DMS 273 treated with DMSO at 0.1 percent for 48 hours (cell line): ENCODE measurements at regions not wholly inside any gene's neighbourhood (a gene's known extent, or its start where the extent isn't known, plus 50 kb on each side); places are given as distances from the start of the nearest gene placed in this dataset.
A peak's percentile ranks its signal among the peaks of the same experiment; 100 is the strongest.

Experiments used
- DNase-seq: peaks from one replicate; lab custom pipeline; 2025; lab: John Stamatoyannopoulos, UW

DNA sequence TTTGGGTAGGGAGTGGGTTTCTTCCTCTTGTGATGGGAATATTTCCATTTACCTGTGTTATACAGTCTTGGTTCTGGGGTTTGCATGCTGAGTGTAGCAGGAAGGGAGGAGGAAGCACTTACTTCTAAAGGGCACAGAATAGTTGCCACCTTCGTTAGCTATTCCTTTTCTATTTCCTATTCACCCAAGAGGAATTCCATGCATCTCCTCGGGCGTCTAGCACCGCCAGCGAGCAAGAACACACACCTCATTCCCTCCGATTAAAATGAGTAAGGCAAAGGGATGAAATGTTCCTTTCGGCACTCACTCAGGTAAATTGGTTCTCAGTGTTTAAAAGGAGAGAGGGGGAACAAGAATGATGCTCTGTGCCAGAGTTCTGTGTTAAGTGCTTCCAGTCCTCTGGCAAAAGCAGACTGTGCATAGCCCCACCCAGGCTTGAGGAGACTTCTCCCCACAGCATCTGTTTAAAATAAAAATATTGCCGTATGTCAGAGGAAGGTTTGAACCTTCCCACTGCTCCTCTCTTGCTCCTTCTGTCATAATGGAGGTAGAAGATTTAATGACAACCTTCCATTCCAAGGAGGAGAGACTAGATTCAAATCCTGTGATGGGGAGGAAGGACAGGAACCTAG, 351.4 kb downstream of the PTTG2 start:
- DNase-seq = no peak

- DNase-seq = no peak
Observed at GRCh38 chr4:38313175-38313574, 350.8 kb upstream of the KLF3 start.

DNA sequence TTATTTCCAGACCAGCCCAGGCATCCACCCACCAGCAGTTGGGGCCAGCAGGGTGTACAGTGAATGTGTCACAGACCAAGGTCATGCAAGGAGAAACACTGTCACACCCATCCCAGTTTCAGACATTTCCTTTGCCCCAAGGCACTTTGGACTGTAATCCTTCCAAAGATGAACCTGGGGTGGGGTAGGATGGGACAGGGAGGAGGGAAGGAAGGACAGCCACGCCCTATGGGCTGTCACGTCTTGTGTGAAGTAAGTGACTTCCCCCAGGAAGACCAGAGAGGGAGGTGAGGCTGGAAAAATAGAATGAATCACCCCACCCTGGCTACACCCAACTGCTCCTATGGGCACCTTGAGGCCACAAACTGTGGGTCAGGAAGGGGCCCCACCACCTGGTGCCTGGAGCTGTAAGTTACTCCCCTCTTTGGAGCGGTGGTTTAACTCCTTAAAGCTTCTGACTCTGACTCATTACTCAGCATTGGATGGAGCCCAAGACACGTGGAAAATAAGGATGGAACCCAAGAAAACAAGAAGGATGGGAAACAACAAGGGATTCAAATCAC, 349.9 kb upstream of the KLF3 start:
- DNase-seq = no peak

GRCh38 chr4:38314663-38315062, 349.3 kb upstream of the KLF3 start:
- DNase-seq = no peak

GRCh38 chr4:38315286-38315685, 348.7 kb upstream of the KLF3 start:
- no peak for DNase-seq

GRCh38 chr4:38316045-38316444, 348.0 kb upstream of the KLF3 start:
- DNase-seq = no peak

DNA sequence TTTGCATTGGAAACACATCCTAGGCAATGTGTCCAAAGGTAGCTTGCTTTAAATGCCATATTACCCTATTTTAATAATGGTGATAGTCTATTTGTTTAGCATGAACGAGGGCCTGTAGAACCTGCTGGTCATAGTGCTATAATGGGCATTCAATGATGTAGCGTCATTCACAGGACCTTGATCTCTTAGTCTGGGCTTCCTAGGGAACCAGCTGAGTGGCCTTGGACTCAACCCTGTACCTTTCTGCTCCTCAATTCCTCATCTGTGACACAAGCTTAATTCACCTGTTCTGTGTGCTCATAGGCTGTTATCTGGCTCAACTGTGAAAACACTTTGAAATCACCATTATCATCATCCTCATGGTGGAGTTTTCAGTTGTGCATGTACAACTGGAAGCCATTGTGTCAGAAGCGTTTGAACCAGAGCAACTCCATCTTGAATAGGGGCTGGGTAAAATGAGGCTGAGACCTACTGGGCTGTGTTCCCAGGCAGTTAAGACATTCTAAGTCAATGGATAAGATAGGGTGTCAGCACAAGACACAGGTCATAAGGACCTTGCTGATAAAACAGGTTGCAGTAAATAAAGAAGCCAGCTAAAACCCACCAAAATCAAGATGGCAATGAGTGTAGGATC, 346.8 kb upstream of the KLF3 start:
- no peak for DNase-seq

DNA sequence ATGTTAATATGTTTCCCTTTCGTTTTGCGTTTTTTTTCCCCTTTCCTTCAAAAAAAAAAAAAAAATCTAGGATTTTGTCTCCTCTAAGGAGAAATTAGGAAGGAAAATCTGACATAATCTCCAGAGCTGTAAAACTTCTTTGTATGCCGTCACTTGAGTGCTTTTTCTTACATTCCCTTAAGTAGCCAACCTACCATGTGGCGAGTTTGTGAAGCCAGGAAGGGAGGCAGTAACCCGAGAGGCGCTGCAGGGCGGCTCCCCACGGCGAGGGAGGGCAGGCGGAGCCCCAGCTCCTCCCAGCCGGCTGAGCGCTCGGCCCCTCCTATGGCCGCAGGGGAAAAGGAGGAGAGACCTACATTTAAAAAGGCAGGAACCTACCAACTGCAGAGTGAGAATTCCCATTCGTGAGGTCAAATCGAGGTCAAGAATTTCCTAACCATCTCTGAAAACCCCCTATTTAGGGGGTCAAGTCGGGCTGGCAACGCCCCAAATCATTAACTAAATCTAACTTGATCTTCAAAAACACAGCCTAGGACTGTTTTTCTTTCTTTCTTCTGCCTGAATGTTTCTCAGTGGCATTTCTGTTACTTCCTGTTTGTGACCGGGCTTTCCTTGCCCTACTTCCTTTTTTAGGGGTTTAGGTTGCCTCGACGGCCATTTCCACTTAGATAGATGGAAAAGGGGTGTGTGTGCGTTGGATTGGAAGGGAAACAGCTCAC, 345.1 kb upstream of the KLF3 start:
- peak; percentile 80 for DNase-seq

DNA sequence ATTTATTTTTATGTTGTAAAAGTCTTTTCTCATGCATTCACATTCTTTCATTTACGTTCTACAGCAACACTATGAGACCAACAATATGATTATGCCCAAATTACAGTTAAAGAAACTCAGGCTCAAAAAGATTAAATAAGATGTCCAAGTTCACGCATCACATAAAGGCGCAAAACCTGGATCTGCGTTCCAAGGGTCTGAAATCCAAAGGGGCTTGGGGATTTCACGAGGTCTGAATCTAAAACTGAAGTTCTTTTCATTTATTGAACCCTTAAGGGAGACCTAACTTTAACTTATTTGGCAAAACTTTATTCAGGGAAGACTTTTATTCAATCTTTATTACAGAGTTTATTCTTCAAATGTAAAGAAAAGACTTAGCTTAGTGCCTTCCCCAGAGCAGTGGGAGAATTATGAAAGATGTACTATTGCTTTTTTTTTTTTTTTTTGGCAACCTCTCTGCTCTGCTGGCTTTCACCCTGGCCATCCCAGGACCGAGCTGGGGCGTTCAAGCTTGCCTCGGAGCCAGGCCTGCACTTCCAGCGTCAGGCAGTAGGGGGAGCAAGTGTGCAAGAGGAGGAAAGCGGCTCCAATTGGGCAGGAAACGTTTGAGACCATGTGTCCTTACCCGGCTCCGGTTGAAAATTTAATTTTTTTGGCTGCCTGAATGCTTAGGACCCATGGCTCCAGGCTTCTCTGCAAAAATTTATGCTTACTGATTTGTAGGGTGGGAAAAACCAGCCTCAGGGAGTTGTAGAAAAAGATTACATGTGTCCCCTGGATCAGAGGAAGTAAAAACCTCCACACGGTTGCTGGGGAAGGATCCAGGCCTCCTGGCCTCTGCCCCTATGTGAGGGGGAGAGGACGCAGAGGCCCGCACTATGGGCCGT, 344.3 kb upstream of the KLF3 start:
- peak; percentile 56 for DNase-seq

- DNase-seq = no peak
Observed at GRCh38 chr4:38320343-38320695, 343.7 kb upstream of the KLF3 start.

- no peak for DNase-seq
Observed at GRCh38 chr4:38320833-38321232, 343.2 kb upstream of the KLF3 start.

DNA sequence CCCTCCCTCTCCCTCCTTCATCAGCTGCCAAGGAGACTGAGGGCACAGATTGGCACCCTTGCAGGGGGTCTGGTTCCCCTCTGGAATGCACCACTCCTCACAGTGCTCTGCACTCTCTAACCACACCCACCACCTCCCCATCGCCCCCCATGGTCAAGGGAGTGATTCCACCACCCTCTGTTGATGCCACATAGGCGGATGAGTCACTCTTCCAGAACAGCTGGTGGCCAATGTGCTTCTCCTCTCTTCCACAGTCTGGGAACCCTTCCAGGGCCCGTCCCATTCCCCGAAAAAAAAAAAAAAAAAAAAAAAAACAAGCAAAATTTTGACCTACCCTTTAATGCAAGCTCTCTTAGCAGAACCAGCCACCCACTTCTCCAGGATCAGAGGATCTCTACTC, 341.3 kb upstream of the KLF3 start:
- DNase-seq = peak; percentile 14

DNA sequence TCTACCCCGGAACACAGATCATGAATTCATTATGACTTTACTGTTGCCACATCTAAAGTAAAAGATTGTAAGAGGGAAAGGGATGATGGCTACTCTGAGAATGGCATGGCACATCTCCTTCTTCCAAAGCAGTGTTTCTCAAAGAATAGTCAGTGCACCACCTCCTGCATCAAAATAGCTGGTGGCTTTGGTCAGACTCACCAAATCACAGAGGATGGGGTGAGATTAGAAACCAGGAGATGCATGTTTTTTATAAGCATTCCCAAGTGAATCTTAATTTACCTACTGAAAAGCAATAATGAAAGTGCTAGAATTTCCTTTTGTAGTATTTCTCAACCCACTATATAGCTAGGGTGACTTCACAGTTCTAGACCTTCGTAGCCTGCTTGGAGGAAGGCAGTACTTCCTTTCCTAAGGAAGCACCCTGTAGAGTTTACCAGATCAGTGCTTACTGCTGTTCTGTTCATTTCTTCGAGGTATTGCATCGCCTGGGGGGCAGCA, 340.8 kb upstream of the KLF3 start:
- peak; percentile 14 for DNase-seq

- DNase-seq = no peak
Observed at GRCh38 chr4:38324861-38325628, 339.0 kb upstream of the KLF3 start.

DNA sequence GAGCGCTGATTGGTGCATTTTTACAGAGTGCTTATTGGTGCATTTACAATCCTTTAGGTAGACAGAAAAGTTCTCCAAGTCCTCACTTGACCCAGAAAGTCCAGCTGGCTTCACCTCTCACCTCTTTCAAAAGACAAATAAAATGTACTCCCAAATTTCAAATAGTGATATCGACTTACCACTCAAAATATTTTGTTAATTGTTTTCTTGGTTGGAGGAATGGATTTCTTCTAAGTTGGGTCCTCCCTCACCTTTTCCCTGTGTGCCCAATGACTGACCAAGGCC, 338.4 kb upstream of the KLF3 start:
- DNase-seq = no peak

GRCh38 chr4:38326499-38326898, 337.5 kb upstream of the KLF3 start:
- DNase-seq = no peak

GRCh38 chr4:38327174-38327573, 336.8 kb upstream of the KLF3 start:
- no peak for DNase-seq

DNA sequence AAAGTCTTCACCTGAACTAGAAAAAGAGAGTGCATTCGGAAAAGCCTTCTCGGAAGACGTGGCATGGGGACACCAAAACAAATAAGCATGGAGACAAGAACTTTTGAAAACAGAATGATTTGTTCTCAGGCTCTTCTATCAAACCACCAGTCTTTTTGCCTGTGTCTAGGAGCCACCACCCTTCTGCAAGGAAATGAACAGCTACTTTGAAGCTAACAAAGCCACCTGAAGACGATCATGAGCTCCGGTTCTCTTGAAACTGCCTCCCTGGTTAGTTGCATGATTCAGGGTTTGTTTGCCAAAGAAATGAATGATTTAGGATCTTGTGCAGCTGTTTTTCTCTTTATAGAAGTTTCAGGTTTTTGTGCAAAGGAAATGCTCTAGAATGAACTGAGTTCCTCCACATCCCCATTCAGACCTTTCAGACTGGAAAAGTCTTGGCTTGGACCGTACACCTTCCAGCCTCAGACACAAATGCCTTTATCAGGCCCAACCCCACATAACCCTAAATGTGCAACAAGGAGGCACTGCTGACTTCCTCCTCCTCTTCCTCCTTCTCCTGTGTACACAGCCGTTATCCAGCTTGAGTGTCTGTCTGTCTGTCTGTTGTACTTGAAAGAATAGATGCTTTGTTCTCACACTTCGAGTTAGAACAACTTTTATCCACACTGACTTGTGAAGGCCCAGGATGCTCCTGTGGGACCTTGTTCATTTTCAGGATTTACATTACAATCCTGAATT, 334.8 kb upstream of the KLF3 start:
- no peak for DNase-seq

DNA sequence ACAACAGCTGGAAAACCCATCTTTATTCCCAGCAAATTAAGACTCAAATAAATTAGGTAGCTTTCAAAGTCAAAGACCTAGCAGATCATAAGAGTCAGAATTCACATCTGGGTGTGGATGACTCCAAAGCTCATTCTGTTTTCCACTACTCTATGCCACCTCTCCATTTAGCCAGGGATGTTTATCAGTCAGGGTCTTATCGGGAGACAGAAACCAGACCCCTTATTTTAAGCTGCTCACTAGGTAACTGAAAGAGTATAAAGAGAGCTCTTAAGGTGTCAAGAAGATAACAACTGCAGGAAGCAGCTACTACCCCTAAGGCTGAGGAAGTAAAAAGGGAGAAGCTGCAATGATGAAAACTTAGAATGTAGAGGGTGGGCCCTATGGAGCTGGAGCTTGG, 333.7 kb upstream of the KLF3 start:
- no peak for DNase-seq

DNA sequence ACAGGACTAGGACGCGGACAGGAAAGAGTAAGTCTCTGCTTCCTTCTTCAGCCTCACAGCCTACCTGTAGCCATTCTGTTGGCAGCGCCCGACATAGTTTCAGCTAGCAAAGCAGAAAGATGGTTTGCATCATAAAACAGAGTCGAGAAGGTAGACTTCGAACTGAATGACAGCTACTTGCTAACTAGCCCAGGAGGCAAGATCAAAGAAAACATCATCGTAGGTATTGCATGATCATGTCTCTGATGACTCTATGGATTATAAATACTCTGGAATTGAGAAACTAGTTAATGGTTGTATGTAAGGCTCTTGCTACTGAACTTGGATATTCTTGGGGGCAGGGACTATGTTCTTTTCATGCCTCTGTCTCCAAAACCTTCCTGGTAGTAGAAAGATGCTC, 333.1 kb upstream of the KLF3 start:
- no peak for DNase-seq

DNA sequence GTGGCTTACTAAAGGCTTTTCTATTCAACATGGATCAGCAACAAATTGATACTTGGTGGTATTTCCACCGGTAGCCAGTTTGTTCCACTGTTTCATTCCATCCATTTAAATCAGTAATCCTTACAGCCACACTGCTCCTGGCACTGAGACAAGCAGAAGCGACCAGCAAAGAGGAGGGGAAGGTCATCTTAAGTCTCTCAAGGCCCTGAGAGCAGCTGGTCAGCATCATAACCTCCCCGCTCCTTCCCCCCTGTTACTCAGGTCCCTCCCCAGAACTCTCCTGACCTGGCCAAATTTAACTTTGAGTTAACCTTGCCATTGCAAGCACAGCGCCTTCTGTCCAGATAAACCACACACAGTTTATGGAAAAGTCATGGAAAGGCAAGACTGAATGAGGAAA, 331.3 kb upstream of the KLF3 start:
- no peak for DNase-seq
